CD4-positive, alpha-beta memory T cell (primary cell): ENCODE measurements at regions not wholly inside any gene's neighbourhood (a gene's known extent, or its start where the extent isn't known, plus 50 kb on each side); places are given as distances from the start of the nearest gene placed in this dataset.

Experiments used
- CTCF ChIA-PET: fragments of 350-600 bp; sonication (Branson Sonifier 250); formaldehyde crosslinking; loops from one replicate; lab custom pipeline; 2021; ENCODE audit warnings: inconsistent platforms; ENCODE audit not compliant: partially characterized antibody; lab: Charles Lee
- POLR2A ChIA-PET: fragments of 350-600 bp; sonication (Branson Sonifier 250); formaldehyde crosslinking; loops from one replicate; lab custom pipeline; 2021; ENCODE audit not compliant: partially characterized antibody; lab: Charles Lee
- DNase-seq, 5 donors: peaks; one replicate each; pipeline versions ENCODE4 v3.0.0 to v3.0.0-alpha.2; 2020 to 2022; ENCODE audit warnings: mixed read lengths in 1 of 5
- H3K27ac ChIP-seq: one replicate; pipeline ENCODE4 v1.7.0; 2013; ENCODE audit warnings: low read depth, low read length
- H3K27me3 ChIP-seq: 2 replicates; pipeline ENCODE4 v1.7.0; 2013; ENCODE audit warnings: mild to moderate bottlenecking, low read length, moderate library complexity; ENCODE audit not compliant: insufficient read depth
- H3K36me3 ChIP-seq: 2 replicates; pipeline ENCODE4 v1.7.0; 2013; ENCODE audit warnings: mild to moderate bottlenecking, low read length, moderate library complexity; ENCODE audit not compliant: insufficient read depth
- H3K4me1 ChIP-seq: 2 replicates; pipeline ENCODE4 v1.7.0; 2013; ENCODE audit warnings: mild to moderate bottlenecking, low read length, moderate library complexity; ENCODE audit not compliant: insufficient read depth
- H3K4me3 ChIP-seq, 2 donors: one replicate each; pipeline ENCODE4 v1.7.0; 2013; ENCODE audit warnings: low read length in 2 of 2, mild to moderate bottlenecking in 1 of 2
- H3K9me3 ChIP-seq, 2 donors: one replicate each; pipeline ENCODE4 v1.7.0; 2013; ENCODE audit warnings: low read length in 2 of 2, control low read depth in 1 of 2; ENCODE audit not compliant: control insufficient read depth in 1 of 2
- H3K27ac Mint-ChIP-seq, 7 donors: one replicate each; pipeline ENCODE4 v1.8.0; 2020 to 2021; ENCODE audit warnings: mixed read lengths in 7 of 7, mild to moderate bottlenecking in 6 of 7, inconsistent platforms in 3 of 7, moderate library complexity in 3 of 7
- H3K27me3 Mint-ChIP-seq, 2 donors: one replicate each; pipeline ENCODE4 v1.8.0; 2020 to 2021; ENCODE audit warnings: mixed read lengths in 2 of 2
- H3K36me3 Mint-ChIP-seq, 2 donors: one replicate each; pipeline ENCODE4 v1.8.0; 2020 to 2021; ENCODE audit warnings: mixed read lengths in 2 of 2, inconsistent platforms in 1 of 2, mild to moderate bottlenecking in 1 of 2
- H3K4me1 Mint-ChIP-seq, 4 donors: one replicate each; pipeline ENCODE4 v1.8.0; 2020 to 2021; ENCODE audit warnings: mixed read lengths in 4 of 4, mild to moderate bottlenecking in 1 of 4
- H3K4me3 Mint-ChIP-seq, 8 donors: one replicate each; pipeline ENCODE4 v1.8.0; 2020 to 2021; ENCODE audit warnings: mixed read lengths in 8 of 8, mild to moderate bottlenecking in 7 of 8, moderate library complexity in 6 of 8, inconsistent platforms in 3 of 8
- H3K9me3 Mint-ChIP-seq, 8 donors: one replicate each; pipeline ENCODE4 v1.8.0; 2020 to 2021; ENCODE audit warnings: mixed read lengths in 8 of 8, mild to moderate bottlenecking in 5 of 8, inconsistent platforms in 3 of 8, moderate library complexity in 1 of 8
- intact Hi-C: fragments of 100-400 bp; cut with micrococcal nuclease; formaldehyde crosslinking; loops from one replicate; pipeline ENCODE4 v1.15.1; 2023

- H3K9me3 ChIP-seq, result no peaks in the 10 kb centered on the region
- H3K4me1 Mint-ChIP-seq, result peaks cover 0 to 1% (median 0%) of the 10 kb centered on the region in 4 donors
- H3K36me3 ChIP-seq, result no peaks in the 10 kb centered on the region
- H3K27ac ChIP-seq, result no peak overlapping the region
- H3K4me3 ChIP-seq, result no peak overlapping the region
- intact Hi-C loops, result no loop called here
- no peak for DNase-seq
- POLR2A ChIA-PET, result no interaction called here
- H3K4me3 Mint-ChIP-seq, result no peak overlapping the region
- H3K36me3 Mint-ChIP-seq, result no peaks in the 10 kb centered on the region
- peaks cover 0 to 3% (median 0%) of the 10 kb centered on the region in 8 donors for H3K9me3 Mint-ChIP-seq
- peaks cover 6 to 7% of the 10 kb centered on the region in 2 donors for H3K27me3 Mint-ChIP-seq
- H3K27ac Mint-ChIP-seq, result no peak overlapping the region
- no peaks in the 10 kb centered on the region for H3K27me3 ChIP-seq
- CTCF ChIA-PET, result no interaction called here
- no peaks in the 10 kb centered on the region for H3K4me1 ChIP-seq
Measured at GRCh38 chr16:79862601-79863000, 262.1 kb upstream of the MAF start.

GRCh38 chr16:79856581-79856980 lies 256.0 kb upstream of the MAF start:
- H3K4me3 ChIP-seq, result no peak overlapping the region
- peaks cover 3 to 39% (median 26%) of the 10 kb centered on the region in 8 donors for H3K9me3 Mint-ChIP-seq
- ChIA-PET POLR2A (no interaction called here), CTCF (no interaction called here)
- no peak overlapping the region for H3K27ac ChIP-seq
- peaks cover 2 to 5% of the 10 kb centered on the region in 2 donors for H3K36me3 Mint-ChIP-seq
- no peaks in the 10 kb centered on the region for H3K36me3 ChIP-seq
- no peaks in the 10 kb centered on the region for H3K4me1 ChIP-seq
- intact Hi-C loops, result no loop called here
- no peaks in the 10 kb centered on the region for H3K9me3 ChIP-seq
- no peaks in the 10 kb centered on the region for H3K27me3 ChIP-seq
- no peak for DNase-seq
- H3K4me1 Mint-ChIP-seq, result peaks cover 0 to under 1% (median 0%) of the 10 kb centered on the region in 4 donors
- peaks cover 13 to 16% of the 10 kb centered on the region in 2 donors for H3K27me3 Mint-ChIP-seq
- H3K27ac Mint-ChIP-seq, result no peak overlapping the region
- no peak overlapping the region for H3K4me3 Mint-ChIP-seq

- Histone ChIP-seq H3K36me3 (no peaks in the 10 kb centered on the region), H3K27me3 (no peaks in the 10 kb centered on the region), H3K4me3 (no peak overlapping the region), H3K27ac (no peak overlapping the region), H3K4me1 (no peaks in the 10 kb centered on the region), H3K9me3 (no peaks in the 10 kb centered on the region)
- H3K27ac Mint-ChIP-seq, result no peak overlapping the region
- ChIA-PET POLR2A (no interaction called here), CTCF (no interaction called here)
- intact Hi-C loops, result no loop called here
- H3K4me1 Mint-ChIP-seq, result peaks cover 0 to 1% (median under 1%) of the 10 kb centered on the region in 4 donors
- H3K36me3 Mint-ChIP-seq, result peaks cover 0 to 1% of the 10 kb centered on the region in 2 donors
- H3K27me3 Mint-ChIP-seq, result peaks cover 7 to 12% of the 10 kb centered on the region in 2 donors
- H3K9me3 Mint-ChIP-seq, result peaks cover 3 to 22% (median 12%) of the 10 kb centered on the region in 8 donors
- DNase-seq, result no peak
- no peak overlapping the region for H3K4me3 Mint-ChIP-seq
Measured at GRCh38 chr16:79850348-79850747, 249.8 kb upstream of the MAF start.

DNA sequence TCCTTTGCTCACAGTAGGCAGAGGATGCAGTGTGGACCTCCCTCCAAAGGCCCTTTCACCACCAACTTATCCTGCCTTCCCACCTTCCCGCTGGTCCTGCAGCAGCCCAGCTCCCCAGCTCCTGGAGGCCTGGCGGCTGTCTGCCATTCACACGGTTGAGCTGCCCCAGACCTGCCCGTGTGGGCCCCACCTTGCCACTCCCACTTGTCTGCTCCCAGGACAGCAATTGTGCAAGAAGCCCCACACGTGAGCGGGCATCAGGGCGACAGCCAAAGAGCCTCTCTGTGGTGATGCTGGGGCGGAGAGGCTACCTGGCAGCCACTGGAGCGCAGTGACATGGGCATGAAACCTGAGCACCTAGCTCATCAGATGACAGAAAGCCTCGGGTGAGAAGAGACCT lies 248.6 kb upstream of the MAF start:
- Histone ChIP-seq H3K4me3 (no peak overlapping the region), H3K9me3 (no peaks in the 10 kb centered on the region), H3K36me3 (no peaks in the 10 kb centered on the region), H3K4me1 (no peaks in the 10 kb centered on the region), H3K27me3 (no peaks in the 10 kb centered on the region), H3K27ac (no peak overlapping the region)
- no peak overlapping the region for H3K27ac Mint-ChIP-seq
- intact Hi-C loops, result no loop called here
- H3K9me3 Mint-ChIP-seq, result peaks cover 0 to 11% (median 4%) of the 10 kb centered on the region in 8 donors
- H3K4me3 Mint-ChIP-seq, result peak overlapping the region in 1 of 8 donors; percentile 9
- peaks cover 3 to 7% of the 10 kb centered on the region in 2 donors for H3K27me3 Mint-ChIP-seq
- H3K4me1 Mint-ChIP-seq, result peaks cover 0 to 1% (median under 1%) of the 10 kb centered on the region in 4 donors
- ChIA-PET CTCF (no interaction called here), POLR2A (no interaction called here)
- DNase-seq, result no peak
- H3K36me3 Mint-ChIP-seq, result no peaks in the 10 kb centered on the region

- H3K27ac Mint-ChIP-seq, result no peak overlapping the region
- intact Hi-C loops, result no loop called here
- no peak for DNase-seq
- ChIA-PET POLR2A (no interaction called here), CTCF (no interaction called here)
- Histone ChIP-seq H3K4me3 (no peak overlapping the region), H3K4me1 (no peaks in the 10 kb centered on the region), H3K27me3 (no peaks in the 10 kb centered on the region), H3K9me3 (no peaks in the 10 kb centered on the region), H3K36me3 (no peaks in the 10 kb centered on the region), H3K27ac (no peak overlapping the region)
- H3K4me3 Mint-ChIP-seq, result no peak overlapping the region
- peaks cover 0 to 1% (median under 1%) of the 10 kb centered on the region in 4 donors for H3K4me1 Mint-ChIP-seq
- peaks cover 3 to 7% of the 10 kb centered on the region in 2 donors for H3K27me3 Mint-ChIP-seq
- H3K36me3 Mint-ChIP-seq, result no peaks in the 10 kb centered on the region
- peaks cover 0 to 8% (median 4%) of the 10 kb centered on the region in 8 donors for H3K9me3 Mint-ChIP-seq
Measured at GRCh38 chr16:79848719-79849118, 248.2 kb upstream of the MAF start.

GRCh38 chr16:79847569-79847968 lies 247.0 kb upstream of the MAF start:
- peaks cover 0 to 1% (median under 1%) of the 10 kb centered on the region in 4 donors for H3K4me1 Mint-ChIP-seq
- no peaks in the 10 kb centered on the region for H3K36me3 Mint-ChIP-seq
- H3K27me3 Mint-ChIP-seq, result peaks cover 4 to 5% of the 10 kb centered on the region in 2 donors
- H3K36me3 ChIP-seq, result no peaks in the 10 kb centered on the region
- CTCF ChIA-PET, result no interaction called here
- H3K4me1 ChIP-seq, result no peaks in the 10 kb centered on the region
- no peak overlapping the region for H3K27ac Mint-ChIP-seq
- POLR2A ChIA-PET, result no interaction called here
- H3K4me3 Mint-ChIP-seq, result no peak overlapping the region
- intact Hi-C loops, result no loop called here
- H3K4me3 ChIP-seq, result no peak overlapping the region
- H3K9me3 ChIP-seq, result no peaks in the 10 kb centered on the region
- no peak for DNase-seq
- H3K27ac ChIP-seq, result no peak overlapping the region
- peaks cover 0 to 7% (median 3%) of the 10 kb centered on the region in 8 donors for H3K9me3 Mint-ChIP-seq
- H3K27me3 ChIP-seq, result no peaks in the 10 kb centered on the region

GRCh38 chr16:79847101-79847500 lies 246.6 kb upstream of the MAF start:
- ChIA-PET POLR2A (no interaction called here), CTCF (no interaction called here)
- no peaks in the 10 kb centered on the region for H3K4me1 ChIP-seq
- no peaks in the 10 kb centered on the region for H3K36me3 Mint-ChIP-seq
- no peak overlapping the region for H3K4me3 ChIP-seq
- H3K27ac ChIP-seq, result no peak overlapping the region
- no peaks in the 10 kb centered on the region for H3K36me3 ChIP-seq
- H3K9me3 ChIP-seq, result no peaks in the 10 kb centered on the region
- intact Hi-C loops, result no loop called here
- no peak for DNase-seq
- H3K27ac Mint-ChIP-seq, result no peak overlapping the region
- H3K9me3 Mint-ChIP-seq, result peaks cover 0 to 7% (median 0%) of the 10 kb centered on the region in 8 donors
- H3K4me3 Mint-ChIP-seq, result no peak overlapping the region
- H3K4me1 Mint-ChIP-seq, result peaks cover 0 to 1% (median under 1%) of the 10 kb centered on the region in 4 donors
- H3K27me3 Mint-ChIP-seq, result peaks cover 3 to 5% of the 10 kb centered on the region in 2 donors
- no peaks in the 10 kb centered on the region for H3K27me3 ChIP-seq
